Pons (tissue), 1 donor: ENCODE measurements at regions not wholly inside any gene's neighbourhood (a gene's known extent, or its start where the extent isn't known, plus 50 kb on each side); places are given as distances from the start of the nearest gene placed in this dataset.

Experiments used
- DNase-seq: peaks from one replicate; pipeline ENCODE4 v3.0.0-alpha.2; 2016; ENCODE audit warnings: low spot score

DNA sequence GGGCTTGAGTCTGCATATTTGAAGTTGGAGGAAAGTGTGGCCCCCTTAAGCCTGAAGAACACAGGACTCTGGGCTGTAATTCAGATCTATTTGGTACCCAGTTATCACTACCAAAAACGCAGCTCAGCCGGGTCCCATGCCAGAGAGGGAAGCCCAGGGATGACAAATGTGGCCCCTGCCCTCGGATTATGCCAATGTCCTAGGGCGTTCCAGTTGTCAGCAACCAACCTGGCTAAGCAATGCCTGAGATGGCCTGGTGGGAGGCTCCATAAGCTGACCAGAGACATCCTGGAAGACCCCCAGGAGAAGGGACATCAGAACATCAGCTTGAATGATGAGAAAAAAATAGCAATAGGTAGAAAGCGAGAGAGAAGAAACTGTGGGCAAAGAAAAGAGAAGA is 79.6 kb upstream of the UQCRFS1 start:
- no peak for DNase-seq

DNA sequence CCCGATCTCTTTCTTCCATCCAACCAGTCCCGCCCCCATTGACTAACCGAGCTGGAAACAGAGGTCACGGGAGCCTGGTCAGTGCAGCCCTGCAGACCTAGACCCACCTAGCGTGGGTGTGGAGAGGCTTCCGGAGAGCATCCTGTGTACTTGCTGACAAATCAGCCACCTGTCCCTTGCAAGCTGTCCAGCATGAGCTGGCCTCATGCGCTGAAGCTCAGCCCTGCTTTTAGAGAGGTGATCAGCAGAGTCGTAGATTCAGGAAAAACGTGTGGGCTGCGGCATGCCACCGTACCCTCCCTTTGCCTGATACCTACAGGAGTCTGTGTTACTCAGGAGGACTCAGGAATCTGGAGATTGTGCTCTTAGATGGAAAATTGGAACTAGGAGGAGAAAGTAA is 80.3 kb upstream of the UQCRFS1 start:
- no peak for DNase-seq

DNA sequence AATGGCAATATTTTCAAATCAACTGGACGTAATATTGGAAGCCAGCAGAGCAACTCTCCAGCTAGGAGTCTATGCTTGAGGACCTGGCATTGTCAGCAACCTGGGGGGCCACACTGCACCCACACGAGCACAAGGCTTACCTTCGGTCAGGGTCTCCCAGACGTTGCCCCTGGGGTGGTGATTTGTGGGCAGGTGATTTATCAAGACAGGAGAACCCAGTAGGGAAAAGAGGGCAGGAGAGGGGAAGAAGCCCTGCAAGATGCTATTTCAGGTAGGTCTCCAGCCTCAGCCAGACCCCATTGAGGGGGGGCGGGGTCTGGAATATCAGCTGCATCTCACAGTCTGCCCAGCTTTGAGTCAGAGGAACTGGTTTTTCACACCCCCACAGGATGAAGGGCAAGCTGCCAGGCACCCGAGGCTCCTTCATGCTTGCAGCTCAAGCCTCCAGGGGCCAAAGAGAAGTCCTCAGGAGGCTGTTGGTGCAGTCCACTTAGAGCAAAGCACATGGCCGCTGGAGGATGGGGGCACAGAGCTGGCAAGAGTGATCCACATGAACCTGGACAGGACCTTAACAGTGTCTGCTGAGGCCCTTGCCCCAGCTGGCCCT is 80.9 kb upstream of the UQCRFS1 start:
- DNase-seq: no peak

DNA sequence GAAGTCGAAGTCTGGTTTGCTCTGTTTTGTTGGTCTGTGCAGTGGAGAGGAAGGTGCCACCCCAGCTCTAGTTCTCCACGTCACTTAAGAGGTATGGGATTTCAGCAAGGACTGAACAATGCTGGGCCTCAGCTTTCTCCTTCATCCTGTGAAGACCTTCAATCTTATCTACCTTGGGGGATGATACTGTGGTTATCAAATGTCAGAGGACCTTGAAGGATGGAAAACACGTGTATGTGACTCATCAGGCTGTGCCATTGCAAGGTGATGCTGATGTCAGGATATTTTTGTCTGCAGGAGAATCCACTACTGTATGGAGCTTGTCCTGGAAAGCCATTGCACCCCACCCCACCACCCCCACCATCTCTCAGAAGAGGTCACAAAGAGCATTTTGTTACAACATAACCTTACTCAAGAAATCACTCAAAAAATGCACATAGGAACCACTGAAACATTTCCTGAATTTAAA is 81.4 kb upstream of the UQCRFS1 start:
- DNase-seq: no peak

DNA sequence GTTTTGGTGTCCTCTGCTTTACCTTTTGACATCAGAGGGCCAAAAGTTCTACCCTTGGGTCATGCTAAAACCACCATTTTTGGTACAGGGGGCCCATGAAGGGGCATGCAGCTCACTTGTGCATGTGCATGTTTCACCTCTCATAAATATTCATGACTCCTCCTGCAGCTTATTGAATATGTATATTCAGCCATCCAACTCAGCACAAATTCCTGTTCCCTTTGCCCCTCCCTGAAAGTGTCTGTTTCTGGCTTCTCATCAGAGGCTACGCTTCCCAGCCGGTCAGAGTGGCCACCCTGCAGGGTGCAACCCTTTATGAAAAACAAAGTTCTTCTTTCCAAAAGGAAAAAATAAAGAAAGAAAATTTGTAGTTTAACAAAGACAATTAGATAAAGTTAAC is 82.3 kb upstream of the UQCRFS1 start:
- no peak for DNase-seq

DNA sequence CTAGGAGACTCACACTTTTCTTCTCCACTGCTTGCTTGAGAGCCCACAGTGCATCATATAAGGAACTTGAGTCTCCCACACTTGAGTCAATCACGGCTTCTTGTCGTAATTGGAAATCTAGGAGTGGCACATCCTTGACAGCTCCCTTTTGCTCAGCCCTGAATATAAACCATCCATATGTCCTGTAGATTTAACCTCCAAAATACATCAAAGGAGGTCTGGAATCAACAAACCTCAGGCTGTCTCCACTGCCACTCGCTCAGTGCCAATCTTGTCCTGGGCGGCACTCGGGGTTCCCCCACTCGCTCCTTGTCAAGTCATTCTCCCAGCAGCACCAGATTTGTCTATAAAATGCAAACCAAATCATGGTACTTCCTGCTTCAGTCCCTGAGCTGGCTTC is 84.4 kb upstream of the UQCRFS1 start:
- DNase-seq: no peak

DNA sequence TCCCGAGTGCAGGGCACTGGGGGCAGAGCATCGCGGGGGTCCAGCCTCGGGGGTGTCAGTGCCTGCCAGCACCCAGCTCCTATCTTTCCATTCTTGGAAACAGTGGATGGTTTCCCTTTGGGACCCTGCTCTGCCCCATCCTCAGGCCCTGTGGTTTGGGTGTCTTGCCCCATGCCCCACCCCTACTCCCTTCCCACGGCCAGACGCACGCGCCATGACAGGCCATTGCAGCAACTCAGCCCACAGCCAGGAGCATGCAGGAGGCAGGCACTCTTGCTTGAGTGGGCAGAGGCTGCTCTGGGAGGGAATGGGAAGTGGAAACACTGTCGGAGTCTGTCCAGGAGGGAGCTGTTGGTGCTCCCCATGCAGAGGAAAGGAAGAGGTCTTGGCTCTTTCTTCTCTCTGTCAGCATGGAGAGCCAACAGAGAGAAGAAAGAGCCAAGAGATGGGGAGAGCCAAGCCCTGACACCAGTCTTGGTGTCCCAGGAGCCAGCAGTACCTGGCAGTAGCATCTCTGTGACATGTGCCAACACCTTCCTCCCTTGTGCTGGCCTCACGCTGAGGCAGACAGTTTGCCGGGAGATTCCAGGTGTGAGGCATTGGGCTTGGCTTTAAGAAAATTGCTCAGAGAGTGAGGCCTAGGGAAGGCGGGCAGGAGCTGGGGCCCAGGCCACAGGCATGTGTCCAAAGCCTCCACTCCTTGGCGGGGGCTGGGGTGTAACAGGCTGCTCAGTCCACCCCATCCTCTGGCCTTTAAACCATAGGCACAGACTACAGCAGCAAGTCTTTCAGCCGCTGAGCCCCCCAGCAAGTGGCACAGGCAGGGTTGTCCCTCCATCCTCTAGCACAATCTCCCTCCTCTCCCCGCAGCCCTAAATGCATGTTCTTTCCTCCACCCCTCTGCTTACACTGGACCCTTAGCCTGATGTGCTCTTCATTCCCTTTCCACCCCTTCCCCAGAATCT is 86.7 kb upstream of the UQCRFS1 start:
- no peak for DNase-seq

DNA sequence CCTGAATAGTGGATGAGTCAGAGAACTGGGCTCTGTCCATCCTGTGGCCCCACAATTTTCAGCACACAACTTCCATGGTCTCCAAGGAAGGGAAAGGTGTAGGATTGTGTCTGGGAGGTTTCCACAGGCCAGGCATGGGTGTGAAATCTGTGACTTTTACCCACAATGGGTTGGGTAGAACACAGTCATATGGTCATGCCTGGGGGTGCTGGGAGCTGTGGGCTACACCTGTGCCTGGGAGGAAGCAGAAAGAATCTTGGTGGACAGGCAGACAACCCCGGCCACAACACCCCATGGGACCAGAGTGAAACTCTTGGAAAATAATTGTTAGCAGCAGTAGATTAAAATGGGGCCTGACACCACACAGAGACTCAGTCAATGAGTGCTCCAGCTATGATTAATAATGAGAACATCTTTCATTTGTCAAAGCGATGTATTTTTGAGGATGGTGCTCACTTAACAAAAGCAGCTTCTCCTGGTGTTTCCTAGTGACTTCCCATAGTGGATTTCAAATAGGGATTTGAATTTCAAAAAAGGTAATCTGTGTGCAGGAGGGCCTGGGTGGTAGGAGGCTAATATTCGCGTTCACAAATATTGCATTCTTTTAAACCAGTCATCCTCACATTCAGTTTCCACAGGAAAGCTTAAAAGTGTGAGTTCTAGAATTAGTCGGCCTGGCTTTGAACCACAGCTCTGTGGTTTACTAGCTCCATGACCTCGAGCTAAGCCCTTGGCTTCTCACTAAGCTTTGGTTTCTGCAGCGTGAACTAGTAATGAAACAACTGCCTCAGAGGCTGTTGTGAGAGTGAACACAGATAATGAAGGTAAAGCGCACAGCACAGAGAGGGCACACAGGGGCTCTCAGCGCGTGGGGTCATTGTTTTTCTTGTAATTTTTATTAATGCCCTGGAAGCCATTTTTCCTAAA is 89.3 kb upstream of the UQCRFS1 start:
- no peak for DNase-seq

DNA sequence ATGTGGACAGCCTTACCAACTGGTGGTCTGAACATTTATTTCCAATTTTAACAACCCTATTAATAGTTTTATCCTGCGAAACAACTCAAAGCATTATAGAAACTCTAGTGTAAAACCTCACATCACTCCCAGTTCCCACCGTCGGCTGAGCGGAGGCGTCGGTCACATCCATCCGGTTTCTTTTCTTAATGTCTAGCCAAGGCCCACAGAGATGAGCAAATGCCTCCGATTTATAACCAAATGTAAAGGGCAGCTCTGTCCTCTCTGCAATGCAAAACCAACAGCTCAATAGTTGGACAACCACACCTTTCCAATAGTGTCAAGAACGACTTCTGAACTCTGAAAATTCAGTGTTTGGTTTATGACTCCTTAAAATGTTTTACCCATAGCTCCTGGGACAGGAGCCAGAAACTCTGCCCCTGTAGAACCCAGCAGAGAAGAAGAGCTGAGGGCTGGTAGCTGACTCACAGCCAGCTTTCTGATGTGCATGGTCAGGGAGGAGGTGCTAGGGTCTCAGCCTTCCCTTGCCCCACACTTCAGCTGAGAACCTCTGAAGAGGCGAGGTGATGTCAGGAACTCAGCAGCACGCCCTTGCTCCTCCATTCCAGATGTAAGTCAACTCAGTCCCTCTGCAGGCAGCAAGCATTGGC is 90.2 kb upstream of the UQCRFS1 start:
- no peak for DNase-seq

DNA sequence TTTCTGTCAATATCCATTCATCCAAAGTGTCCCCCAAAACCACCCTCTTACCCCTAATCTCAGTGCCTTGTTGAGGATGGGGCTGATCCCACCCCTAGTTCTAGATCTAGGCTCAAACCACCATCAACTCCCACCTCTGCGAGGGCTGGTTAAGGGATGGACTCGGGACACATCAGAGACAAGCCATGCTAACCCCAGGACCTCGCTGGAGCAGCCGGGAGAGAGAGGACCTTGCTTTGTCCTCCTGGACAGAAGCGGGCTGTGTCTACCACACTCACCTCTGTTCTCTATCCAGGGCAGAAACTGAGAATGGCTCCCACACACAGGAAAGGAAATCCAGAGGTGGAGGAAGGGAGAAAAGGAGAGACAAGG is 90.8 kb upstream of the UQCRFS1 start:
- no peak for DNase-seq

DNA sequence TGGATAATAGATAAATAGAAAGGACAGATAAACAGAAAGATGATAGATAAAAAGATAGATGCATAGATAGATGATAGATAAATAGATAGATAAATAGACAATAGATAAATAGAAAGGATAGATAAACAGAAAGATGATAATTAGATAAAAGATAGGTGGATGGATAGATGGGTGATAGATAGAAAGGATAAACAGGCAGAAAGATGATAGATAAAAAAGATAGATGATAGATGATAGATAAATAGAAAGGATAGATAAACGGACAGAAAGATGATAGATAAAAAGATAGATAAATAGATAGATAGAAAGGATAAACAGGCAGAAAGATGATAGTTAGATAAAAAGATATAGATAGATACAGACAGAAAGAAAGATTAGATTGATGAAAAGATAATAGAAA is 92.3 kb upstream of the UQCRFS1 start:
- DNase-seq: no peak

DNA sequence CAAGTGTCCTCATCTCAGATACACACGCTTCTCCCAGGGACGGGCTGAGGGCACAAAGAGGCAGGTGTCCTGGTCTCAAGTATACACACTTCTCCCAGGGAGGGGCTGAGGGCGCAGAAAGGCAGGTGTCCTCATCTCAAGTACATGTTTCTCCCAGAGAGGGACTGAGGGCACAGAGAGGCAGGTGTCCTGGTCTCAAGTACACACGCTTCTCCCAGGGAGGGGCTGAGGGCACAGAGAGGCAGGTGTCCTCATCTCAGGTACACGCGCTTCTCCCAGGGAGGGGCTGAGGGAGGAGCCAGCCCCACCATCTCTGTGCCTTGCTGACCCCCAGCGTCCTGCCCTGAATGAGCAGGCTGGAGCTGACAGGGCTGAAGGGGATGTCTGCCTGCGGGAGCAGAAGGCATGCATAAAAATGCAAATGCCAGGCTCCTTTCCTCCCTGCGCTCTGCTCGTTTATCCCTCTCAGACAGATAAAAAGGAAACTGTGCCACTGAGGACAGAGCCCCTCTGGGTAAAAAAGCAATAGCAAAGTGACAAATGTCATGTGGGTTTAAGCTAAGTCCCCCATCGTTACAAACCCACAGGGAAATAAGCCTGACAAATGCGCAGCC is 96.1 kb upstream of the UQCRFS1 start:
- no peak for DNase-seq

DNA sequence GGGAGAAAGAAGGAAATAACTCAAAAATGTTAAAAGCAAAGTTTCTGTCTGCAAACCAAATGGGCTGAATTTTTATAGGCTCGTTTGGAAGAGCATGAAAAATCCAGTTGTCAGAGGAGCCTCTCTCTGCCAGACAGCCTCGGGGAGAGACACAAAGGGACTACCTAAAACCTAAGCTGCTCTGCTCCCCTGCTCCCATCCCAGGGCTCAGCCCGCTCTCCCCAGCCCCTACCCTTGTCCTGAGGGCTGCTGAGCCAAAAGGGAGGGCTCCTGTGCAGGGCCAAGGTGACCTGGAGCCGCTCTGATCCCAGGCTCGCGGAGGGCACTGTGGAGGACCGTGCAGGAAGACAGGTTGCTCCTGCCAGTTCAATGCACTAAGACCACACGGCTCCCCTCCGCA is 96.7 kb upstream of the UQCRFS1 start:
- DNase-seq: no peak

DNA sequence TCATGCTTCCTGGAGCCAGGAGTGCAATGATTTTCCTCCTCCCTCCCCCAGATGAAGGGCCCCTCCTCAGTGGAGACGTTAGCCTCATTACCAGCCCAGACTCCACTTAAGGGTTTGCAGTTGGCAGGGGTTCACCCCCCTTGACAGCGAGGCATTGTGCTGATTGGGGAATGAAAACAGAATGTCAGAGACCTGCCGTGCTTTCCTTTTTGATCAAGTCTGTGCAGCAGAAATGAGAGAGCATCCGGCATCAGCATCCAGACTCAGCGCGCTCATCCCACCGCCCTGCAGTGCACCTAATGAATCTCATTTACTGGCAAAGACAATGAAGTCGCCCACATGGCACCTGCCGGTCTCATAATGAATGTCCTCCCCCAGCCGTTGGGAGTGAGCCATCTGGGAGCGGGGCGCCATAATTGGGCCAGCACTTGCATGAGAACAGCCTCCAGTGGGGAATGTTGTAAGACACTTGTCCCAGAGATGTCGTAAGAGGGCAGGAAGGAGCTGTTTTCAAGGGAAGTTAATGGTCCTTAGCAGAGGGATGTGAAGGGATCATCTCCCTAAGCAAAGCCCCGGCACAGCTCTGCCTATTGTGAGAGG is 98.3 kb upstream of the UQCRFS1 start:
- DNase-seq: no peak

DNA sequence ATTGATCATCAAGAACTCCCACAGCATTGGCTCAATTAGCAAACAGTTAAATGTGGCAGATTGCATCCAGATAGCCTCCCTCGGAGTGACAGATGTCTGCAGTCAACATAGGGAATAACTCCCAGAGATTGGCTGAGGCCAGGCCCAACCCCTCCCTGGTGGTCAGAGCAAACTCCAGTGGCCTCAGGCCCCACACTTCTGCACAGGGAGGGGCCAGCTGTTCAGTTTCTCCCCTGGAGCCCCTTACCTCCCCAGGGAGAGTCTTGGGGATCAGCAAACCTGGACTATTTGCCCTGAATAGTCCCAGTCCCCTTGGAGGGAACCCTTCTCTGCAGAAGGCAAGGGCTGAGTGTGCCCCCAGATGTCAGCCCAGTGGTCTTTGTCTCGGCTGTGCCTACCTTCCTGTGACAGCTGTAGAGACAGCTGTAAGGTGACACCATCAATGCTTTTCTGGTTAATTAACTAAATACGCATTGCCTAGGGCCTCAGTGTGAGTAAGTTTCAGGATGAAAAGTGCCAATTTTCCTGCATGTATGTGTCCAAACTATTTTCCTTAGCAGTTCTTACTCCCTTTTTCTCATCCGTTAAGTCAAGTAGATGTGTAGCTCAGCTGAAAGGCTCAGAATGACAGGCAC is 102.7 kb upstream of the UQCRFS1 start:
- DNase-seq: no peak

DNA sequence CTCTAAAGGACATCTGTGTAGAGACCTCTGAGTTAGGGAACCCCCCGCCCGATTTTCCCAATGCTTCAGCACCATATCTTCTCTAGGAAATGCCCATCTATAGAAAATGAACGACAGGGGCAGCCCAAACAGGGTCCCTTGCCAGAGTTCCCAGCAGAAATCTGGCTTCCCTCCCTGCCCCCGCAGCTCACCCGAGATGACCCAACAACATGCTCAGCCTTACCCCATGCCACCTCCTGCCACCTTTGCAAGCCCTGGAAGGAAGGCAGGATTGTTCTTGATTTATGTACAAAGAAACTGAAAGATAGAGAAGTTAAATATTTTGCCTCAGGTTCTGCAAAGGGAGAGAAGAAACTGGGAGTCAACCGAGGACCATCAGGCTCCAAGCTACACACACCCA is 105.6 kb upstream of the UQCRFS1 start:
- no peak for DNase-seq

DNA sequence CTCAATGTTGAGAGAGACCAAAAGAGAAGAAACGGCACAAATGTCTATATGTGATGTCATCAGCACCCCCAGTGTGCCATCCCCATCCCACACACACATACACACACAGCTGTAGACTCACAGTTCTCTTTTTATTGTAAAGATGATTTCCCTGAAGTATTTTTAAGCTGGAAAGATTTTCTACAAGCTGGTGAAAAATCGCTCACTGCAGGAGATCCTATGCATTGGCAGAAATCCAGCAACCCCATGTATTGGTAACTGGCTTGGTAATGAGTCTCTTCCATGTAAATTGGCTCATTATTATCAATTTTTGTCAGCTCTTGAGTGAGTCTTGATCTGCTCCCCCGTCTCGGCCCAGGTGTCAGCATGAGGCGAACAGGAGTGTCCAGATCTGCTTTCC is 107.1 kb upstream of the UQCRFS1 start:
- DNase-seq: no peak

DNA sequence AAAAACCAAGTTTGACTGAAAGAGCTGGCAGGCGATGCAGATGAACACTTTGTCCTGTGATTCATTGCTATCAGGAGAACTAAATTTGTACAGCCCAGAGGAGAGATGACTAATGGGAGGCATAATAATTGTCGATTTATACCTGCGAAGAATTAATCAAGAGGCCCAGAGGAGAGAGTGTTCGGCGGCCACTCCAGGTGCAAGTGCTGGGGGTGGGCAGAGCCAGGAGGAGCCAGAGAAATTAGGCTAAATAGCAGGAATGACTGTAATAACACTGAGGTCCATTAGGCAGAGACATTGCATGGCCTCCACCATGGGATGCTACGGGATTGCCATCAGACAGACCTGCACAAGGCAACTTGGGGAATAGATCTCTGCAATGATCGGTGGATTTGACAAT is 107.7 kb upstream of the UQCRFS1 start:
- no peak for DNase-seq

DNA sequence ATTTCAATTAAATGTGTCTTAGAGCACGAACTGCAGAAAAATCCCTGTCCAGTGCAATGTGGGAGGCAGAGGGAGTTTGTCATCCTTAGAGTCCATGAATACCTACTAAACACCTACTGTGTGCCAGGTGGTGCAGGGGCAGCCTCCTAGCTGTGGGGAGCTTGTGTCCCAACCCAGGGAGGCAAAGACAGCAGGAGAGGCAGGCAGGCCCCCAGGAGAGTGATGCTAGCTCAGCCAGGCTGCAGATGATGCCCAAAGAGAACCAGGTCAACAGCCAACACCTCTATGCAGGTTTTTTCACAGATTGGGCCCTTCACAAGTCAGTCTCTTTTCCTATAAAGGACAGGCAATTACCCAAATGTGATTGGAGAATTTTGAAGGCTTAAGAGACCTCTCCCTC is 108.2 kb upstream of the UQCRFS1 start:
- no peak for DNase-seq

DNA sequence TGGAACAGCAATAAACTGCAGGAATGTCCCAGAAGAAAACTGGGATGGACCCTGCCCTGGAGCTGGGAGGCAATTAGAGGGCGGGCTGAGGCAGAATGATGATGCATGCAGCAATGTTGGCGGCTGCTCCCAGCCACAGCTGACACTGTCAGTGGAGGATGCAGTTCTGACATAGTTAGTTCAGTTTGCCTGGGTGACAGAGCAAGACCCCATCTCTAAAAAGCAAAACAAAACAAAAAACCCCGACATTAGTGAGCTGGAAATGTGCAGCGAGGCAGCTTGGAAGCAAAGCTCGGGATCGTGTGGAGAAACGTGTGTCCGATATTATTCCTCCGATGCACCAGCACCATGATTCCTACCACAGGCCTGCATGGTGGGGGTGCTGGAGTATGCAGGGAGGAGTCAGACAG is 110.1 kb upstream of the UQCRFS1 start:
- no peak for DNase-seq
